HG03095 (cell line): ENCODE measurements at regions not wholly inside any gene's neighbourhood (a gene's known extent, or its start where the extent isn't known, plus 50 kb on each side); places are given as distances from the start of the nearest gene placed in this dataset.

Experiments
- ATAC-seq: cut with Tn5 transposase; IDR thresholded peaks from one replicate; pipeline ENCODE4 v1.9.1; 2021; ENCODE audit warnings: moderate library complexity; ENCODE audit not compliant: unreplicated experiment

GRCh38 chr5:68406767-68407241 is 191.2 kb downstream of the PIK3R1 start:
- peak; percentile 83 for ATAC-seq

DNA sequence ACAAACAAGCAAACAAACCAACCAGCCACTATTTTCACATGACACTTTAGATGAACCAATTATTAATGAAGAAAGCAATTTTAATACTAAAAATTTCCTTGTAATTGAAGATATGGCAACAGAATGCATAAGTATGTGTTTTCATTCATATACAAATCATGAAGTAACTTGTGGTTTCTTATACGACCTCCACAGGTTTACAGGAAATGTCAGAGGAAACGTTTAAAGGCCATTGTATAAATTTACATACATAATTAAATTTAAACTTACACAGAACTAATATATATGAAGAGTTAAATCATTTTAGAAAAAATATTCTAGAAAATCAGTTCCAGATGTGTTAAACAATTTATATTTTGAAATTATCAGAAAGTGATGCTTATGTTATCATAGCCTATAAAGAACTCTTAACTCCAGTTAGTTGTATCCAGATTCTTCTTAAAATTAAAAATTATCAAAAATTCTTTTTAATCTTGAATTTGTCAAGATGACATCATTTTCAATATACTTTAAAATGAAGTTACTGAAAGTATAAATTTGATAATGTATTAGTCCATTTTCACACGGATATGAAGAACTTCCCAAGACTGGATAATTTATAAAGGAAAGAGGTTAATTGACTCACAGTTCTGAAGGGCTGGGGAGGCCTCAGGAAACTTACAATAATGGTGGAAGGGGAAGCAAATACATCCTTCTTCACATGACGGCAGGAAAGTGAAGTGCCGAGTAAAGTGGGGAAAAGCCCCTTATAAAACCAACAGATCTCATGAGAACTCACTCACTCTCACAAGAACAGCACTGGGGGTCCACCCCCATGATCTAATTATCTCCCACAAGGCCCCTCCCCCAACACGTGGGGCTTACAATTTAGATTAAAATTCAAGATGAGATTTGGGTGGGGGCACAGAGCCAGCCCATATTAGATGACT is 192.0 kb downstream of the PIK3R1 start:
- no peak for ATAC-seq

GRCh38 chr5:68408345-68408871 is 192.9 kb downstream of the PIK3R1 start:
- ATAC-seq: no peak

GRCh38 chr5:68409259-68409658 is 193.7 kb downstream of the PIK3R1 start:
- ATAC-seq: no peak

DNA sequence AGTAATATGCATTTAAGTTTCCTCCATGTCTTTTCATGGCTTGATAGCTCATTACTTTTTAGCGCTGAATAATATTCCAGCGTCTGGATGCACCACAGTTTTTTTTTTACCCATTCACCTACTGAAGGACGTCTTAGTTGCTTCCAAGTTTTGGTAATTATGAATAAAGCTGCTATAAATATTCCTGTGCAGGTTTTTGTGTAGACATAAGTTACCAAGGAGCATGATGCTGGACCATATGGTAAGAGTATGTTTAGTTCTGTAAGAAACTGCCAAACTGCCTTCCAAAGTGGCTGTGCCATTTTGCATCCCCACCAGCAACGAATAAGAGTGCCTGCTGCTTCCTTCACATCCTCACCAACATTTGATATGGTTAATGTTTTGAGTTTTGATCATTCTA is 195.6 kb downstream of the PIK3R1 start:
- ATAC-seq: no peak

GRCh38 chr5:68415177-68416085 is 199.9 kb downstream of the PIK3R1 start:
- no peak for ATAC-seq

DNA sequence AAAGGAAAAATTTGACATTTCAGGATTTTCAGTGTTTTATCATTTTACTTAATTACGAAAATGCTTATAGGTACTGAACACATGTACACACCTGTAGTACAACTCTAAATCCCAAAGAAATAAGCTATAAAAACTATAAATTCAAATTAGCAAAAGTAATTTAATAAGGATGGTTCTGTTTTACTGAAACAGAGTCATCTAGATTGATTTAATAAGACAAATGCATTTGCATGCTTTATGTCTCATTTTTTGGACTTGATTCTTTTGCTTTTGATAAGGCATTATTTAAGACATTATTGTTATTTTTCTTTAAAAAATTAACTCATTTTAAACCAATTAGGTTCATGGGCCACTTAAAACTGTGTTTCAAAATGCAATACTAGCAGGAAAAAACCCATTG is 201.2 kb downstream of the PIK3R1 start:
- no peak for ATAC-seq

GRCh38 chr5:68418201-68418600 is 202.6 kb downstream of the PIK3R1 start:
- no peak for ATAC-seq

- no peak for ATAC-seq
These were observed 203.1 kb downstream of the PIK3R1 start for GRCh38 chr5:68418680-68419079.

DNA sequence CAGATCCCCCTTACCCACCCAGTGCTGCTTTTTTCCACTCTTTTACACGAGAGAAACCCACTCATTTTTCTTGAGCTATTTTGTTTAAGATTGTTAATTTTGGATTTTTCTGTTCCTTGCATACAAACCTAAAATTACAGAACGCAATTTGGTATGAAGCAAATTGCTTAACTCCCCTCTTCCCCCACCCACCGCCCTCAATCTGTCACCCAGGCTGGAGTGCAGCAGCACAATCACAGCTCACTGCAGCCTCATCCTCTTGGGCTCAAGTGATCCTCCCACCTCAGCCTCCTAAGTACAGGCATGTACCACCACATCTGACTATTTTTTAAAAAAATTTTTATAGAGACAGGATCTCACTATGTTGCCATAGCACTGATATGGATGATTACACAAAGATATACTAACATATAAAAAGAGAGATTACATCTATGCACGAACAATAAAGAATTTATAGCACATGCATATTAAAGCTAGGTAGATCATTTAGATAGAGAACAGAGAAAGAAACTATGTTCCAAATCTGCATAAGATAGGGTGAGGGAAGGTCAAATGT is 203.6 kb downstream of the PIK3R1 start:
- no peak for ATAC-seq

DNA sequence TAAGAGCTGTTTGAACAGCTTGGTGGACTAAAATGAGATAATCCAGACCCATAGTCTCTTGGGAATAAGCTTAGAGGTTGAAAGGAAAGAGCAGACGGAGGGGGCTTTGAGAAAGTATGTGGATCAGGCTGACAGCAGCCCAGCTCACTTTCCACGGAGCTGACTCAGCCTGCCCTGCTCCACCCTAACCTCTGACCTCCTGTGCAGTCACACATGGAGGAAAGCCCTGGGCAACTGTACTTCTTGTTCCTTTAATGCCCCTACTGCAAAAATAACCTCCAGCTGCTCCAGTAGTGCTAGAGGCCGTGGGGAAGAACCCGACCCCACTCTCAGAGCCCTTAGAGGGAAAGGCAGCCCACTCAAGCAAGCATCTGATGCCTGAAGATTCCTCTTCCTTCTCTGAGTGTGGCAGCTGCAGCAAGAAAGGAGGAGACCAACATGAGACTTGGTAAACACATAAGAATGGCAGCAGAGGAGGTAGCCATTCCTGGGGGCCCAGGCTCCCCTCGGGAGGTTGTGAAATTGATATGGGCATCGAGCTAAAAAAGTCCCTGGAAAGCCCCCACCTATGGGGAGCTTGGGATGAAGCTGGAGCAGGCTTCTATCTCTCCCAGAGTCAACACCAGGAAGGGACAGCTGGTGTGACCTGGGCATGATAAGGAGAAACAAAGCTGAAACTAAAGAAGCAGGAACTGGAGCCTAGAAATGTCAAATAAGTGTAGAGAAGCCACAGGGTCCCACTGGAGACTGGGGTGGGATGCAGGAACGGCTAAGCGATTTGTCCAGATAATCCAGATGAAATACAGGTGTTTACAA is 204.3 kb downstream of the PIK3R1 start:
- ATAC-seq: no peak

GRCh38 chr5:68420476-68421344 is 205.2 kb downstream of the PIK3R1 start:
- ATAC-seq: no peak

GRCh38 chr5:68421485-68422220 is 206.1 kb downstream of the PIK3R1 start:
- ATAC-seq: no peak

- peak; percentile 44 for ATAC-seq
These were observed 207.7 kb downstream of the PIK3R1 start for GRCh38 chr5:68423154-68423811.

- ATAC-seq: peak; percentile 72
These were observed 209.4 kb downstream of the PIK3R1 start for GRCh38 chr5:68424799-68425537.

- no peak for ATAC-seq
These were observed 211.0 kb downstream of the PIK3R1 start for GRCh38 chr5:68426586-68426985.

DNA sequence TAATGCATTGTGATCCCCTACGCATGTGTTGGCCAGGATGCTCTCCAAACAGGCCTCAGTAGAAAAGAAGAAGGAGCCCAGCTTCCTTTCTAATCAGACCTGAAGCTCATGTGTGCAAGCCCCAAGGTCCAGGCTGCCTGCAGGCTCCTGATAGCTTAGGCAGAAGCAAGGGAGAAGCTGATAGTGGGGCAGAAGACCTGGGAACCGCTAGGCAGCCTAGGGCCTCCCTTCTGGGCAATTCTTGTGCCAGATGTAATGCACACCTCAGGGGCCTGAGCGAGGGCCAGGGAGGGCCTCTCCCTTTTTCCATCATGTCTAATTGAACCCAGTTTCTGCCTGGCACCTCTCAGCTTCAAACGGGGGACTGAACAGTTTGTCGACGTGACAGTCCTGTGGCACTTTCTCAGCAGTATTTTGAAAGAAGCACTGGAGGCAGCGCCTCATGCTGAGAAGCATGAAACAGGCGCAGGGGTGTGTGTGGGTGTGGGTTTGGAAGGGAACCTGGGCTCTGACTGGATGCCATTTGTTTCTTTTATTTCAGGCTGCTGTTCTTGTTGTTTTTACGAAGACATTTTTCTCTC is 212.8 kb downstream of the PIK3R1 start:
- no peak for ATAC-seq
